ENCODE measurements at regions not wholly inside any gene's neighbourhood (a gene's known extent, or its start where the extent isn't known, plus 50 kb on each side); places are given as distances from the start of the nearest gene placed in this dataset.
A peak's percentile ranks its signal among the peaks of the same experiment; 100 is the strongest.

DNA sequence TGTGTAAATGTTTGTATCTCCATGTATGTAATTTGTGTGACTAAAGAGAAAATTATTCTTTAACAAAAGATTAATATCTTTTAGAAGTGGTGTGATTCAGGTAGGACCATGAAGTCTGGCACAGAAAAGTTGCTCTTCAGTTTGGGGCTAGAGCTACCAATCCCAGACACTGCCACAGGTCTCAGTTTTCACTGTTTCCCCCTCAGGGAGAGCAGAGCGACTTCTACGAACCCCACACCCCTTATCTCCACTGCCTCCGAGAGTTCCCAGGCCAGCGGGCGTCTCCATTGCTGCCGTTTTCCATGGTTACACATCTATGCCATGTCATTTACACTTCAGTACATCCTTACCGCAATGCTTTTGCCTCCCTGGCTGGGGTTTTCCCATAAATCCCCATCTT, 93.0 kb upstream of the SMYD2 start:
- no peak overlapping the region for H3K4me3 ChIP-seq (ENCODE audit: low read depth, low read length)
- TF ChIP-seq MYC (IDR thresholded peaks at IDR 0.05; ENCODE audit: low read depth, low read length) (no peak), CTCF (IDR thresholded peaks at IDR 0.05; ENCODE audit: low read depth, low read length) (no peak), MAX (IDR thresholded peaks at IDR 0.05; ENCODE audit: low read depth, low read length) (no peak), POLR2A (IDR thresholded peaks at IDR 0.05; ENCODE audit: extremely low read depth, insufficient read length) (no peak)
- DNase-seq (ENCODE audit: low read depth), result no peak

- no peak for DNase-seq (ENCODE audit: low read depth)
- TF ChIP-seq MAX (IDR thresholded peaks at IDR 0.05; ENCODE audit: low read depth, low read length) (no peak), CTCF (IDR thresholded peaks at IDR 0.05; ENCODE audit: low read depth, low read length) (no peak), POLR2A (IDR thresholded peaks at IDR 0.05; ENCODE audit: extremely low read depth, insufficient read length) (no peak), MYC (IDR thresholded peaks at IDR 0.05; ENCODE audit: low read depth, low read length) (no peak)
- H3K4me3 ChIP-seq (ENCODE audit: low read depth, low read length), result no peak overlapping the region
Observed at GRCh38 chr1:214188835-214189234, 92.1 kb upstream of the SMYD2 start.

DNA sequence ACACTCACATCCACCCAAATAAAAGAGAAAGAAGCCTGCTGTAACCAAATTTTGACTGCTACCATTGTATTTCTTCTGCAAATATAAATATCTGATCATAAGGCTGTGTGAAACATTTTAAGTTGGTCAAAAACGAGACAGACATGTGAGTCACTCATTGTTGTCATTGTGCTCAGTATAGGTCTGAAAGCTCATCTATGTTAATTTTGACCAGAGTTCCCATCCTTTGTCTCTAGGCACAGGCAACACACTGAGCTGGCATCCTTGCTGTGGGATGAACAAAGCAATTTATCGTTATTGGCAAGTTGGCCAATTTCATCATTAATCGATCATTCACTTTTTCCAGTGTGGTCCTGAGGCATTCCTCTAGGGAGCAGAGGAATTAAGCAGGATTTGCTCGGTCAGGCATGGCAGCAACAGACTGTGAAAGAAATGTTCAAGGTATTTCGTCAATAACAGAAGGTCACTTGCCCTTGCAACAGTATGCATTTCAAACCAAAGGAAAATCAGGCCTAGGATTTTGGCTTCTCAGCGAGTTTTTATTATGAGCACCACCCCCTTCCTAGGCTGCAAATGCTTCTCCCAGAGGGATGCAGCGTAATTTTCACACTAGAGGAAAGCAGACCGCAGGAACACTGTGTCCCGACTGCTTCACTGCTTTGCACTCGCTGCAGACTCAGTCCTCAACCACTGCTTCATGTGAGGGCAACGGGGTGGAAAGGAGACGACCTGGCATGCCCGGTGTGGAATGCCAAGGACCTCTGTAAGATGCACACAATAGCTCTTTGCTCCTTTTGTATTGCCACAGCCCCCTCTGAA, 87.9 kb upstream of the SMYD2 start:
- TF ChIP-seq CTCF (IDR thresholded peaks at IDR 0.05; ENCODE audit: low read depth, low read length) (no peak), MAX (IDR thresholded peaks at IDR 0.05; ENCODE audit: low read depth, low read length) (no peak), POLR2A (IDR thresholded peaks at IDR 0.05; ENCODE audit: extremely low read depth, insufficient read length) (no peak), MYC (IDR thresholded peaks at IDR 0.05; ENCODE audit: low read depth, low read length) (no peak)
- DNase-seq (ENCODE audit: low read depth), result no peak
- no peak overlapping the region for H3K4me3 ChIP-seq (ENCODE audit: low read depth, low read length)

DNA sequence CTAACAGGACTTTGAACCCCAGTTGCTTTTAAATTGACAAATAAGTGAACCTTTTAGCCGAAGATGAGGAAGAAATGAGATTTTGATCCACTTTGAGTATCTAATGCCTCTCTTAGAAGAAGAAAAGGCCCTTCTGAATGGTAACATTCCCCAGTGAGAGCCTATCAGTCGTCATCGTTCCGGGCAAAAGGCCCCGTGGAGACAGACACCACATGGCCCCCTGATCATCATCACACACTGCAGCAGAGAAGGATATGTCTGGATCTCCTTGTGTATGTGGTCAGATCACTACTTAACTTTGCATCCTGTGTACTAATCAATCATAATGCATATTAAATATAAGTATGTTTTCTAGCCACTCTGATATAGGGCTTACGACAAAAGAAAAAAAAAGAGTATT, 87.3 kb upstream of the SMYD2 start:
- no peak for DNase-seq (ENCODE audit: low read depth)
- H3K4me3 ChIP-seq (ENCODE audit: low read depth, low read length), result no peak overlapping the region
- TF ChIP-seq MAX (IDR thresholded peaks at IDR 0.05; ENCODE audit: low read depth, low read length), result no peak
- no peak for TF ChIP-seq POLR2A (IDR thresholded peaks at IDR 0.05; ENCODE audit: extremely low read depth, insufficient read length)
- TF ChIP-seq CTCF (IDR thresholded peaks at IDR 0.05; ENCODE audit: low read depth, low read length), result no peak
- TF ChIP-seq MYC (IDR thresholded peaks at IDR 0.05; ENCODE audit: low read depth, low read length), result no peak

DNA sequence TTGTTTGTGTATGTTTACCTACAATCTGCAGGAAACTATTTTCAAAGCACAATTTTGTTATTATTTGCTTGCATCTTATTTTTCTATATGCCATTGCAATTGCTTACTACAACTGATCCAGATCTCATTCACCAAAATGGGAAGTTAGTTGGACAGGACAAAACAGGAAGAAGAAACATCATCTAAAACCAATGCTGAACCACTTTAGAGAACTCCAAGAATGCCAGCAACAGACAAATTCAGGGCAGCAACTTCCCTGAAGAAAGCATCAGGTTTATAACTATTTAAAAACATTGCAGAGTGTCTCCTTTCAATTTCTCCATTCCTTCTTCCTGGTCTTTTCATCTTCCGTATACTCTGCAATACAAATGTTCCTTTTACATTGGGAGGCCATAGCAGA, 82.4 kb upstream of the SMYD2 start:
- DNase-seq (ENCODE audit: low read depth), result peak; percentile 10
- TF ChIP-seq CTCF (IDR thresholded peaks at IDR 0.05; ENCODE audit: low read depth, low read length), result no peak
- no peak for TF ChIP-seq MYC (IDR thresholded peaks at IDR 0.05; ENCODE audit: low read depth, low read length)
- TF ChIP-seq MAX (IDR thresholded peaks at IDR 0.05; ENCODE audit: low read depth, low read length), result no peak
- TF ChIP-seq POLR2A (IDR thresholded peaks at IDR 0.05; ENCODE audit: extremely low read depth, insufficient read length), result no peak

More for the DNA sequence above, 82.4 kb upstream of the SMYD2 start:
- no peak overlapping the region for H3K4me3 ChIP-seq (ENCODE audit: low read depth, low read length)

Data from NB4 (cell line).